ENCODE measurements at regions not wholly inside any gene's neighbourhood (a gene's known extent, or its start where the extent isn't known, plus 50 kb on each side); places are given as distances from the start of the nearest gene placed in this dataset.

DNA sequence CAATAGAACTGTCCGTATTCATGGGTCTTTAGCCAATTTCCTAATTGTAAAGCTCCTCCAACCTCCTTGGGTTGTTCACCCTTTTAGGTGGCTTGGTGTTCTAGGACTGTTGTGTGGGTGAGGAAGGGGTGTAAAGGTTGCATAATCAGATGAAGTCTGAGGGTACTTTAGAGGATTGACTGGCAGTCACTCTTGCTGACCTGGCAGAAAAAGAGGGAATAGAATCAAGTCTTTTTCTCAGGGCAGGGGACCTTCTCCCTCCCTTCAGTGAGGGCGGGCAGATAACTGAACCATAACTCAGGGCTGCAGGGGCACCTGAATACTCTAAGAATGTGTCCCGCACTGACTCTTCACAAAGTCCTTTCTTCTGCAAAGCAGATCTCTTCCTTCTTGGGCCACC is 436.2 kb downstream of the CCDC91 start:
- in situ Hi-C loops (cut with MboI; ENCODE audit: low pct_unique_long_range_greater_than_20kb, low sequenced_read_pairs, unreplicated experiment), result no loop called here
- DNase-seq (ENCODE audit: low spot score), result no peak
- TF ChIP-seq, protein P1, sequence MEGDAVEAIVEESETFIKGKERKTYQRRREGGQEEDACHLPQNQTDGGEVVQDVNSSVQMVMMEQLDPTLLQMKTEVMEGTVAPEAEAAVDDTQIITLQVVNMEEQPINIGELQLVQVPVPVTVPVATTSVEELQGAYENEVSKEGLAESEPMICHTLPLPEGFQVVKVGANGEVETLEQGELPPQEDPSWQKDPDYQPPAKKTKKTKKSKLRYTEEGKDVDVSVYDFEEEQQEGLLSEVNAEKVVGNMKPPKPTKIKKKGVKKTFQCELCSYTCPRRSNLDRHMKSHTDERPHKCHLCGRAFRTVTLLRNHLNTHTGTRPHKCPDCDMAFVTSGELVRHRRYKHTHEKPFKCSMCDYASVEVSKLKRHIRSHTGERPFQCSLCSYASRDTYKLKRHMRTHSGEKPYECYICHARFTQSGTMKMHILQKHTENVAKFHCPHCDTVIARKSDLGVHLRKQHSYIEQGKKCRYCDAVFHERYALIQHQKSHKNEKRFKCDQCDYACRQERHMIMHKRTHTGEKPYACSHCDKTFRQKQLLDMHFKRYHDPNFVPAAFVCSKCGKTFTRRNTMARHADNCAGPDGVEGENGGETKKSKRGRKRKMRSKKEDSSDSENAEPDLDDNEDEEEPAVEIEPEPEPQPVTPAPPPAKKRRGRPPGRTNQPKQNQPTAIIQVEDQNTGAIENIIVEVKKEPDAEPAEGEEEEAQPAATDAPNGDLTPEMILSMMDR (IDR thresholded peaks at IDR 0.05; ENCODE audit: extremely low read depth, insufficient read depth, missing control alignments), result no peak

DNA sequence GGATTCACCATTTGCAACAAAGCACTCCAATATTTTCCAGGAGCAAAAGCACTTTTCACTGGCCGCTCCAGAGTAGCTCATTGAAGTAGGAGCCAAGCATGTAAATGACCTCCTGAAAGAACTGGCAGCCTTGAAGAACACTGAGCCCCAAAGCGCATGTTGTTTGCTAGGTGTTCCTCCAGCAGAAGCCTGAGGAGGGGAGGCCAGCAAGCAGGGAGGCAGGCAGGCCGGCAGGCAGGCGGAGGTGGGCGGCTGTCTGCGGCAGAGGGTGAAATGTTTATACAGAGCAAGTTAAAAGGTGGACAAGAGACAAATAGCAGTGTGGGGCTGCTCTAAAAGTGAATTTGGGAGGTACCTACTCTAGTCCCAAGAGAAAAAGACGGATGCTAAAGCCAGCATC is 439.4 kb downstream of the CCDC91 start:
- in situ Hi-C loops (cut with MboI; ENCODE audit: low pct_unique_long_range_greater_than_20kb, low sequenced_read_pairs, unreplicated experiment), result no loop called here
- DNase-seq (ENCODE audit: low spot score), result no peak
- TF ChIP-seq, protein P1 (IDR thresholded peaks at IDR 0.05; ENCODE audit: extremely low read depth, insufficient read depth, missing control alignments), result no peak

DNA sequence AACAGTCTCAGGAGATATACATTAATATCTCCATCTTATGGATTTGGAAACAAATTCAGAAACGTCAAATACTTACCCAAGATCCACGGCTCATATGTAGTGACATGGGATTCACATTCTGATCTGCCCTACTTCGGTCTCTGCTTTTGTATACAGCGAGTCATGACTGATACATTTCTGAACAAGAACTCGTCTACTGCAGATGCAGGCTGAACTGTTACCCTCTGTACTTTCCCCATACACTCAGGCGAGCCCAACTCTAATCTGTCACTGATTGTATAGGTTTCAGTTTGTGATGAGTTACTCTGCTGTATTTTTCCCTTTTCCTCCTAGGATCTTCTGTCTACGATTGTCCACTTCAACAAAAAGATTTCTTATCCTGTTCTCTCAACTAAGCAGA is 441.6 kb downstream of the CCDC91 start:
- in situ Hi-C loops (cut with MboI; ENCODE audit: low pct_unique_long_range_greater_than_20kb, low sequenced_read_pairs, unreplicated experiment), result no loop called here
- TF ChIP-seq, protein P1 (IDR thresholded peaks at IDR 0.05; ENCODE audit: extremely low read depth, insufficient read depth, missing control alignments), result no peak
- peak; percentile 10 for DNase-seq (ENCODE audit: low spot score)

DNA sequence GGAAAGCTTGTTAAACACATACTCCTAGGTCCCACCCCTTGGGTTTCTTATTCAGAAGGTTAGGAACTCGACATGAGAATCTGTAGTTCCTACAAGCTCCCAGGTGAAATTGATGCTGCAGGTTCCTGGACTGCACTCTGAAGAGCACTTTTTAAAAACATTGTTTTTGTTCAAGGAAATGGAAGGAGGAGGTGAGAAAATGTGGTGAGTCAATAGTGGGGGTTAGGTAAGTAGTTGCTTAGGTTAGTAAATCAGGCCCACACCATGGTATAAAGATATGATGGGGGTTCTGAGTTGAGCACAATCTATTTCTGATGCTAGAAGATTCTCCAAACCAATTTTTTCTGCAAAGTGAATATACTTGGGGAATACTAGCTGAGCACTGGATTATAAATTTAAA is 450.3 kb downstream of the CCDC91 start:
- DNase-seq (ENCODE audit: low spot score), result no peak
- in situ Hi-C loops (cut with MboI; ENCODE audit: low pct_unique_long_range_greater_than_20kb, low sequenced_read_pairs, unreplicated experiment), result no loop called here
- TF ChIP-seq, protein P1 (IDR thresholded peaks at IDR 0.05; ENCODE audit: extremely low read depth, insufficient read depth, missing control alignments), result no peak

DNA sequence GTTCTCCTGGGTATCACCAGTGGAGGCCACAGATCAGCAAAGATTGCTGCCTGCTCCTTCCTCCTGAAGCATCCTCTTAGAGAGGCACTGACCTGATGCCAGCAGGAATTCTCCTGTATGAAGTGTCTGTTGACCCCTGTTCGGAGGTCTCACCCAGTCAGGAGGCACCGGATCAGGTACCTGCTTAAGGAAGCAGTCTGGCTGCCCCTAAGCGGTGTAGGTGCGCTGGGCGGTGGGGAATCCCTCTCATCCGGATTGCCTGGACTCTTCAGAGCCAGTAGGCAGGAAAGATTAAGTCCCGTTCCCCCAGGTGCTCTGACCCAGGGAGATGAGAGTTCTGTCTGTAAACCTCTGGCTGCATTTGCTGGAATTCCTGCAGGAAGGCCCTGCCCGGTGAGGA is 455.2 kb downstream of the CCDC91 start:
- in situ Hi-C loops (cut with MboI; ENCODE audit: low pct_unique_long_range_greater_than_20kb, low sequenced_read_pairs, unreplicated experiment), result no loop called here
- TF ChIP-seq, protein P1 (IDR thresholded peaks at IDR 0.05; ENCODE audit: extremely low read depth, insufficient read depth, missing control alignments), result no peak
- no peak for DNase-seq (ENCODE audit: low spot score)

DNA sequence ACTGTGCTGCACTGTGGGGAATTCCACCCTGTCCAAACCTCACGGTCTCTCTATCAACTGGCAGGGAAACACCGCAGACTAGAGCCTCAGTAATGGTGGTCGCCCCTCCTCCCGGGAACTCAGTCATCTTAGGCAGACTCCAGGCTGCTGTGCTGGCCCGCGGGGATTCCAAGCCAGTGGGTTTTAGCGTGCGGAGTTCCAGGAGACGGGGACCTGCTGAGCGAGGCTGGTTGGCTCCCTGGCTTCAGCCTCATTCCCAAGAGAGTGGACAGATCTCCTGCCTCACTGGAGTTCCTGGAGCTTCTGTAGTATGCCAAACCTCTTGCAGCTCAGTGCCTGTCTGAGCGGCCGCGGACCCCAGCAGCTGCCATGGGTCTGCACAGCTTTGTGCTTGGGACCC is 455.6 kb downstream of the CCDC91 start:
- TF ChIP-seq, protein P1 (IDR thresholded peaks at IDR 0.05; ENCODE audit: extremely low read depth, insufficient read depth, missing control alignments), result no peak
- in situ Hi-C loops (cut with MboI; ENCODE audit: low pct_unique_long_range_greater_than_20kb, low sequenced_read_pairs, unreplicated experiment), result no loop called here
- no peak for DNase-seq (ENCODE audit: low spot score)

DNA sequence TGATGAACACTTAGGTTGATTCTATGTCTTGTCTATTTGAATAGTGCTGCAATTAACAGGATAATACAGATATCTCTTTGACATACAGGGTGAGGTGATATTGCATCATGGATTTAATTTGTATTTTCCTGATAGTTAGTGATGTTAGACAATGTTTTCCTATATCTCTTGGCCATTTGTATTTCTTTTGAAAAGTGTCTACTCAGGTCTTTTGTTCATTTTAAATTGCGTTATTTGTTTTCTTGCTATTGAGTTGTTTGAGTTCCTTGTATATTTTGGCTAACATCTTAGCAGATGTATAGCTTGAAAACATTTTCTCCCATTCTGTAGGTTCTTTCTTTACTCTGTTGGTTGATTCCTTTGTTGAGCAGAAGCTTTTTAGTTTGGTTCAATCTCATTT is 460.6 kb downstream of the CCDC91 start:
- no peak for DNase-seq (ENCODE audit: low spot score)
- TF ChIP-seq, protein P1 (IDR thresholded peaks at IDR 0.05; ENCODE audit: extremely low read depth, insufficient read depth, missing control alignments), result no peak
- in situ Hi-C loops (cut with MboI; ENCODE audit: low pct_unique_long_range_greater_than_20kb, low sequenced_read_pairs, unreplicated experiment), result no loop called here

All from GM13977 (cell line).